HepG2 (cell line): ENCODE measurements at regions not wholly inside any gene's neighbourhood (a gene's known extent, or its start where the extent isn't known, plus 50 kb on each side); places are given as distances from the start of the nearest gene placed in this dataset.

Experiments
- CEBPZ ChIP-seq: IDR thresholded peaks from 2 replicates; pipeline ENCODE4 v1.6.1; 2012; ENCODE audit warnings: low read length, improper control_type of control experiment
- DBP ChIP-seq: sonication (generic); formaldehyde crosslinking; IDR thresholded peaks from 2 replicates; pipeline ENCODE4 v1.4.0; 2020; ENCODE audit warnings: missing genetic modification reagents; ENCODE audit errors: not compliant biosample characterization
- FOXO1 ChIP-seq: sonication (generic); formaldehyde crosslinking; IDR thresholded peaks from 2 replicates; pipeline ENCODE4 v1.4.0; 2020; ENCODE audit warnings: missing genetic modification reagents
- HCFC1 ChIP-seq: fragments of 150-350 bp; IDR thresholded peaks from 2 replicates; pipeline ENCODE4 v1.6.1; 2014; ENCODE audit warnings: low read depth, low read length
- HNF4A ChIP-seq: sonication (generic); formaldehyde crosslinking; IDR thresholded peaks from 2 replicates; pipeline ENCODE4 v1.4.0; 2020; ENCODE audit warnings: missing genetic modification reagents
- NCOA1 ChIP-seq: sonication (generic); formaldehyde crosslinking; IDR thresholded peaks from 2 replicates; pipeline ENCODE4 v1.9.0; 2021; ENCODE audit warnings: missing genetic modification reagents
- PHF20 ChIP-seq: sonication (generic); formaldehyde crosslinking; IDR thresholded peaks from 2 replicates; pipeline ENCODE4 v1.5.0; 2020; ENCODE audit warnings: mild to moderate bottlenecking, missing genetic modification reagents
- RERE ChIP-seq: IDR thresholded peaks from 2 replicates; pipeline ENCODE4 v1.6.1; 2016; ENCODE audit warnings: low read depth, missing genetic modification reagents, missing compliant biosample characterization
- RFX5 ChIP-seq: IDR thresholded peaks from 2 replicates; pipeline ENCODE4 v1.6.1; 2011; ENCODE audit warnings: low read depth, low read length, improper control_type of control experiment
- RFXANK ChIP-seq: IDR thresholded peaks from 2 replicates; pipeline ENCODE4 v1.6.1; 2016
- SKI ChIP-seq: fragments of 450-650 bp; IDR thresholded peaks from one replicate; pipeline ENCODE4 v1.6.1; 2018; ENCODE audit warnings: mild to moderate bottlenecking; ENCODE audit not compliant: partially characterized antibody
- STAT6 ChIP-seq: sonication (generic); formaldehyde crosslinking; IDR thresholded peaks from 2 replicates; pipeline ENCODE4 v1.4.0; 2020; ENCODE audit warnings: missing genetic modification reagents, mild to moderate bottlenecking, borderline replicate concordance
- TBP ChIP-seq: sonication (generic); formaldehyde crosslinking; IDR thresholded peaks from 2 replicates; pipeline ENCODE4 v1.5.0; 2020; ENCODE audit warnings: missing genetic modification reagents
- XBP1 ChIP-seq: sonication (generic); formaldehyde crosslinking; IDR thresholded peaks from 2 replicates; pipeline ENCODE4 v1.5.0; 2020; ENCODE audit warnings: missing genetic modification reagents
- ZBTB1 ChIP-seq: sonication (generic); formaldehyde crosslinking; IDR thresholded peaks from 2 replicates; pipeline ENCODE4 v1.4.0; 2020; ENCODE audit warnings: missing genetic modification reagents, borderline replicate concordance
- ZBTB42 ChIP-seq: sonication (generic); formaldehyde crosslinking; IDR thresholded peaks from 2 replicates; pipeline ENCODE4 v1.5.0; 2020; ENCODE audit warnings: mild to moderate bottlenecking, missing genetic modification reagents
- ZFY ChIP-seq: sonication (generic); formaldehyde crosslinking; IDR thresholded peaks from 2 replicates; pipeline ENCODE4 v1.4.0; 2020; ENCODE audit warnings: missing genetic modification reagents
- ZMYM3 ChIP-seq: sonication (generic); formaldehyde crosslinking; IDR thresholded peaks from 2 replicates; pipeline ENCODE4 v1.5.1; 2020; ENCODE audit warnings: mild to moderate bottlenecking, missing genetic modification reagents
- ZNF569 ChIP-seq: sonication (generic); formaldehyde crosslinking; IDR thresholded peaks from 2 replicates; pipeline ENCODE4 v1.5.0; 2020; ENCODE audit warnings: mild to moderate bottlenecking, missing genetic modification reagents, moderate library complexity, borderline replicate concordance
- ZNF577 ChIP-seq: sonication (generic); formaldehyde crosslinking; IDR thresholded peaks from 2 replicates; pipeline ENCODE4 v1.4.0; 2020; ENCODE audit warnings: mild to moderate bottlenecking, low read depth, missing genetic modification reagents, borderline replicate concordance

- TF ChIP-seq CEBPZ (no peak), STAT6 (CRISPR knock-in tag) (no peak), TBP (CRISPR knock-in tag) (no peak), ZBTB42 (CRISPR knock-in tag) (no peak), DBP (CRISPR knock-in tag) (no peak), RFXANK (CRISPR knock-in tag) (no peak), XBP1 (no peak), FOXO1 (CRISPR knock-in tag) (no peak), NCOA1 (CRISPR knock-in tag) (no peak), ZBTB1 (CRISPR knock-in tag) (no peak), ZMYM3 (CRISPR knock-in tag) (no peak), RERE (CRISPR knock-in tag) (0 out of 2 replicates have a peak, but pooled peaks have one; percentile 43), PHF20 (CRISPR knock-in tag) (no peak), ZNF577 (no peak), ZNF569 (CRISPR knock-in tag) (no peak), RFX5 (no peak), SKI (no peak), ZFY (CRISPR knock-in tag) (peak; percentile 46; the same call in 1 of the 2 replicates), HCFC1 (no peak), HNF4A (CRISPR knock-in tag) (peak; percentile 33; the same call in 1 of the 2 replicates)
Measured at GRCh38 chr15:53447053-53447574, 312.3 kb downstream of the WDR72 start (continued).
